HEK293 (cell line): ENCODE measurements at regions not wholly inside any gene's neighbourhood (a gene's known extent, or its start where the extent isn't known, plus 50 kb on each side); places are given as distances from the start of the nearest gene placed in this dataset.

Experiments
- CTCF ChIA-PET: fragments of 350-600 bp; formaldehyde crosslinking; extraction: SDS; loops from one replicate; lab custom pipeline; 2021; ENCODE audit warnings: antibody characterized with exemption; lab: Yijun Ruan, JAX
- POLR2A ChIA-PET: fragments of 300-600 bp; formaldehyde crosslinking; extraction: SDS; loops from one replicate; lab custom pipeline; 2020; ENCODE audit warnings: antibody characterized with exemption, inconsistent platforms; lab: Yijun Ruan, JAX
- H3K27ac ChIP-seq: fragments of 200-500 bp; sonication (Bioruptor generic); 2 replicates; pipeline ENCODE4 v1.5.1; 2014; ENCODE audit warnings: low read depth, low read length, control low read depth, inconsistent platforms; ENCODE audit errors: extremely low read depth
- H3K36me3 ChIP-seq, 2 experiments: fragments of 200-500 bp in 1 of 2; sonication (Bioruptor generic) in 1 of 2; 1 replicate in 1 of 2; 2 replicates in 1 of 2; pipeline ENCODE4 v1.5.1; 2014 to 2017; ENCODE audit warnings: inconsistent platforms in 2 of 2, low read length in 2 of 2; ENCODE audit not compliant: control insufficient read depth in 2 of 2, insufficient read depth in 1 of 2
- H3K4me1 ChIP-seq: fragments of 200-500 bp; sonication (Bioruptor generic); 2 replicates; pipeline ENCODE4 v1.5.1; 2014; ENCODE audit warnings: mild to moderate bottlenecking, low read length, inconsistent platforms; ENCODE audit not compliant: control insufficient read depth, insufficient read depth
- H3K4me3 ChIP-seq: 2 replicates; pipeline ENCODE4 v1.5.1; 2011; ENCODE audit warnings: low read depth, mild to moderate bottlenecking, control low read depth, low read length, moderate library complexity
- H3K9me3 ChIP-seq: fragments of 200-500 bp; sonication (Bioruptor generic); 2 replicates; pipeline ENCODE4 v1.5.1; 2014; ENCODE audit warnings: low read depth, low read length, inconsistent platforms; ENCODE audit not compliant: control insufficient read depth, insufficient read depth
- AEBP2 ChIP-seq: fragments of 450-650 bp; formaldehyde crosslinking; IDR thresholded peaks from 2 replicates; pipeline ENCODE4 v1.5.1; 2016; ENCODE audit warnings: missing biosample characterization, missing genetic modification characterization, borderline replicate concordance
- CTCF ChIP-seq: fragments of 450-650 bp; formaldehyde crosslinking; IDR thresholded peaks from 2 replicates; pipeline ENCODE4 v1.5.1; 2016; ENCODE audit warnings: missing biosample characterization, missing genetic modification characterization
- GLIS1 ChIP-seq: fragments of 450-650 bp; formaldehyde crosslinking; IDR thresholded peaks from 2 replicates; pipeline ENCODE4 v1.5.1; 2016; ENCODE audit warnings: missing biosample characterization, missing genetic modification characterization
- KLF7 ChIP-seq: fragments of 450-650 bp; formaldehyde crosslinking; IDR thresholded peaks from 2 replicates; pipeline ENCODE4 v1.5.1; 2016; ENCODE audit warnings: missing biosample characterization, missing genetic modification characterization, borderline replicate concordance
- MYNN ChIP-seq: fragments of 450-650 bp; formaldehyde crosslinking; IDR thresholded peaks from 2 replicates; pipeline ENCODE4 v1.5.1; 2016; ENCODE audit warnings: missing biosample characterization, missing genetic modification characterization, borderline replicate concordance
- REPIN1 ChIP-seq: fragments of 450-650 bp; formaldehyde crosslinking; IDR thresholded peaks from 2 replicates; pipeline ENCODE4 v1.5.1; 2017; ENCODE audit warnings: missing biosample characterization, missing genetic modification characterization, low read depth
- SCRT1 ChIP-seq: fragments of 450-650 bp; formaldehyde crosslinking; IDR thresholded peaks from 2 replicates; pipeline ENCODE4 v1.5.1; 2016; ENCODE audit warnings: missing biosample characterization, missing genetic modification characterization, borderline replicate concordance
- SP2 ChIP-seq: fragments of 450-650 bp; formaldehyde crosslinking; IDR thresholded peaks from 2 replicates; pipeline ENCODE4 v1.5.1; 2016; ENCODE audit warnings: missing biosample characterization, missing genetic modification characterization
- TCF7L2 ChIP-seq: IDR thresholded peaks from 2 replicates; pipeline ENCODE4 v1.6.1; 2011; ENCODE audit warnings: low read depth, mild to moderate bottlenecking, inconsistent platforms, low read length, moderate library complexity, borderline replicate concordance
- TSHZ1 ChIP-seq: fragments of 450-650 bp; formaldehyde crosslinking; IDR thresholded peaks from 2 replicates; pipeline ENCODE4 v1.5.1; 2016; ENCODE audit warnings: missing biosample characterization, missing genetic modification characterization, borderline replicate concordance
- ZBTB10 ChIP-seq: fragments of 450-650 bp; formaldehyde crosslinking; IDR thresholded peaks from 2 replicates; pipeline ENCODE4 v1.5.1; 2016; ENCODE audit warnings: missing biosample characterization, missing genetic modification characterization
- ZNF133 ChIP-seq: fragments of 450-650 bp; formaldehyde crosslinking; IDR thresholded peaks from 2 replicates; pipeline ENCODE4 v1.5.1; 2016; ENCODE audit warnings: missing biosample characterization, missing genetic modification characterization
- ZNF280C ChIP-seq: fragments of 450-650 bp; formaldehyde crosslinking; IDR thresholded peaks from 2 replicates; pipeline ENCODE4 v1.5.1; 2016; ENCODE audit warnings: missing biosample characterization, missing genetic modification characterization
- ZNF311 ChIP-seq: fragments of 450-650 bp; formaldehyde crosslinking; IDR thresholded peaks from 2 replicates; pipeline ENCODE4 v1.5.1; 2017; ENCODE audit warnings: missing biosample characterization, missing genetic modification characterization, borderline replicate concordance
- ZNF335 ChIP-seq: fragments of 450-650 bp; formaldehyde crosslinking; conservative IDR thresholded peaks from 2 replicates; pipeline ENCODE4 v1.5.1; 2016; ENCODE audit warnings: missing biosample characterization, missing genetic modification characterization
- ZNF37A ChIP-seq: fragments of 450-650 bp; IDR thresholded peaks from 2 replicates; pipeline ENCODE4 v1.5.1; 2018; ENCODE audit warnings: missing biosample characterization, missing genetic modification characterization
- ZNF530 ChIP-seq: fragments of 450-650 bp; formaldehyde crosslinking; IDR thresholded peaks from 2 replicates; pipeline ENCODE4 v1.5.1; 2016; ENCODE audit warnings: low read depth, missing biosample characterization, missing genetic modification characterization
- ZNF548 ChIP-seq: fragments of 450-650 bp; formaldehyde crosslinking; IDR thresholded peaks from 2 replicates; pipeline ENCODE4 v1.5.1; 2016; ENCODE audit warnings: missing biosample characterization, missing genetic modification characterization
- ZNF596 ChIP-seq: fragments of 450-650 bp; IDR thresholded peaks from 2 replicates; pipeline ENCODE4 v1.5.0; 2018; ENCODE audit warnings: missing biosample characterization, mild to moderate bottlenecking, missing genetic modification characterization, moderate library complexity
- ZNF624 ChIP-seq: fragments of 450-650 bp; formaldehyde crosslinking; IDR thresholded peaks from 2 replicates; pipeline ENCODE4 v1.5.1; 2017; ENCODE audit warnings: missing biosample characterization, missing genetic modification characterization
- ZNF76 ChIP-seq: fragments of 450-650 bp; formaldehyde crosslinking; IDR thresholded peaks from 2 replicates; pipeline ENCODE4; 2016; ENCODE audit warnings: low read depth, missing biosample characterization, missing genetic modification characterization, borderline replicate concordance

- POLR2A ChIA-PET = no interaction called here
- Histone ChIP-seq H3K4me3 (no peak overlapping the region), H3K9me3 (no peaks in the 10 kb centered on the region), H3K36me3 (no peaks in the 10 kb centered on the region), H3K4me1 (no peaks in the 10 kb centered on the region), H3K27ac (no peak overlapping the region)
- TF ChIP-seq ZNF596 (tag by site-specific recombination) (no peak), TSHZ1 (tag by site-specific recombination) (no peak), GLIS1 (tag by site-specific recombination) (no peak), SCRT1 (tag by site-specific recombination) (no peak), ZNF548 (tag by site-specific recombination) (no peak), SP2 (tag by site-specific recombination) (no peak), REPIN1 (tag by site-specific recombination) (no peak), ZNF624 (no peak), ZNF133 (tag by site-specific recombination) (no peak), AEBP2 (tag by site-specific recombination) (no peak), ZNF530 (tag by site-specific recombination) (no peak)
- TF ChIP-seq, all 188 proteins: peak for 0
- CTCF ChIA-PET = no interaction called here
Measured at GRCh38 chr6:47932575-47932974, 150.7 kb downstream of the OPN5 start.

GRCh38 chr6:47924001-47924400 is 142.2 kb downstream of the OPN5 start:
- ChIA-PET CTCF (no interaction called here), POLR2A (no interaction called here)
- Histone ChIP-seq H3K36me3 (no peaks in the 10 kb centered on the region), H3K4me3 (no peak overlapping the region), H3K4me1 (no peaks in the 10 kb centered on the region), H3K27ac (no peak overlapping the region), H3K9me3 (no peaks in the 10 kb centered on the region)
- TF ChIP-seq TCF7L2 = no peak
- no peak for TF ChIP-seq CTCF (tag by site-specific recombination)
- no peak for TF ChIP-seq ZNF37A
- no peak for TF ChIP-seq ZNF335 (tag by site-specific recombination)

- ChIA-PET CTCF (interaction anchor here (0.8 kb wide), 1 partner anchor 562 kb away, joined by 3 read pairs; no protein-coding TSS in a partner anchor), POLR2A (no interaction called here)
- H3K36me3 ChIP-seq = no peaks in the 10 kb centered on the region
- no peaks in the 10 kb centered on the region for H3K4me1 ChIP-seq
- H3K4me3 ChIP-seq = no peak overlapping the region
- no peak overlapping the region for H3K27ac ChIP-seq
- no peaks in the 10 kb centered on the region for H3K9me3 ChIP-seq
- TF ChIP-seq ZNF76 (tag by site-specific recombination) (no peak), KLF7 (tag by site-specific recombination) (no peak), ZBTB10 (tag by site-specific recombination) (no peak), ZNF311 (no peak), ZNF280C (tag by site-specific recombination) (no peak), MYNN (no peak)
Measured at GRCh38 chr6:47922391-47922790, 140.6 kb downstream of the OPN5 start.
